GM18868 (cell line): ENCODE measurements at regions not wholly inside any gene's neighbourhood (a gene's known extent, or its start where the extent isn't known, plus 50 kb on each side); places are given as distances from the start of the nearest gene placed in this dataset.

ENCODE experiments used
- ATAC-seq: cut with Tn5 transposase; IDR thresholded peaks from one replicate; pipeline ENCODE4 v1.9.1; 2021; ENCODE audit warnings: mild to moderate bottlenecking, moderate library complexity; ENCODE audit not compliant: unreplicated experiment

GRCh38 chr2:157179324-157180105 lies 78.0 kb upstream of the GALNT5 start:
- ATAC-seq: no peak

GRCh38 chr2:157180359-157180758 lies 77.1 kb upstream of the GALNT5 start:
- no peak for ATAC-seq

GRCh38 chr2:157181234-157181633 lies 76.3 kb upstream of the GALNT5 start:
- no peak for ATAC-seq

- ATAC-seq: no peak
Measured at GRCh38 chr2:157182204-157182709, 75.2 kb upstream of the GALNT5 start.

GRCh38 chr2:157182834-157183396 lies 74.6 kb upstream of the GALNT5 start:
- ATAC-seq: no peak

GRCh38 chr2:157184161-157184895 lies 73.2 kb upstream of the GALNT5 start:
- ATAC-seq: no peak

GRCh38 chr2:157185476-157186227 lies 71.9 kb upstream of the GALNT5 start:
- ATAC-seq: no peak

- no peak for ATAC-seq
Measured at GRCh38 chr2:157190151-157190550, 67.4 kb upstream of the GALNT5 start.

- ATAC-seq: no peak
Measured at GRCh38 chr2:157191186-157191585, 66.3 kb upstream of the GALNT5 start.

- ATAC-seq: peak; percentile 44
Measured at GRCh38 chr2:157192445-157193423, 64.8 kb upstream of the GALNT5 start.

- ATAC-seq: no peak
Measured at GRCh38 chr2:157193461-157193860, 64.0 kb upstream of the GALNT5 start.

- peak; percentile 82 for ATAC-seq
Measured at GRCh38 chr2:157194097-157194688, 63.3 kb upstream of the GALNT5 start.

GRCh38 chr2:157194844-157195243 lies 62.7 kb upstream of the GALNT5 start:
- ATAC-seq: no peak

- no peak for ATAC-seq
Measured at GRCh38 chr2:157196956-157197355, 60.5 kb upstream of the GALNT5 start.

- ATAC-seq: no peak
Measured at GRCh38 chr2:157197848-157198247, 59.7 kb upstream of the GALNT5 start.

GRCh38 chr2:157203651-157204050 lies 53.9 kb upstream of the GALNT5 start:
- ATAC-seq: no peak

GRCh38 chr2:157204401-157204800 lies 53.1 kb upstream of the GALNT5 start:
- no peak for ATAC-seq

- no peak for ATAC-seq
Measured at GRCh38 chr2:157206916-157207315, 50.6 kb upstream of the GALNT5 start.
